HG03457 (cell line): ENCODE measurements at regions not wholly inside any gene's neighbourhood (a gene's known extent, or its start where the extent isn't known, plus 50 kb on each side); places are given as distances from the start of the nearest gene placed in this dataset.

Experiments
- ATAC-seq: cut with Tn5 transposase; IDR thresholded peaks from one replicate; pipeline ENCODE4 v1.9.1; 2021; ENCODE audit warnings: moderate number of reproducible peaks; ENCODE audit not compliant: unreplicated experiment

DNA sequence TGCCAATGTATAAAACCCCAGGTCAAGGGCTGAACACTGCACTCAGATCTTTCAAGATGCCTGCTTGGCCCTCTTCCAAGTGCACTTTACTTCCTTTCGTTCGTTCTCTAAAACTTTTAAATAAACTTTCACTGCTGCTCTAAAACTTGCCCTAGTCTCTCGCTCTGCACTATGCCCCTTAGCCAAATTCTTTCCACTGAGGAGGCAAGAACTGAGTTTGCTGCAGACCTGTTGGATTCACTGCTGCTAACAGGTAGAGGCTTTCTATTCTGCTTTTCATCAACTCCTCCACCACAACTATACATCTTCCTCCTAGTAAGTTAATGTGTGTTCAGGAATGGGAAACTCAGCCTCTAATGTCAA, 467.9 kb downstream of the MBD2 start:
- no peak for ATAC-seq

DNA sequence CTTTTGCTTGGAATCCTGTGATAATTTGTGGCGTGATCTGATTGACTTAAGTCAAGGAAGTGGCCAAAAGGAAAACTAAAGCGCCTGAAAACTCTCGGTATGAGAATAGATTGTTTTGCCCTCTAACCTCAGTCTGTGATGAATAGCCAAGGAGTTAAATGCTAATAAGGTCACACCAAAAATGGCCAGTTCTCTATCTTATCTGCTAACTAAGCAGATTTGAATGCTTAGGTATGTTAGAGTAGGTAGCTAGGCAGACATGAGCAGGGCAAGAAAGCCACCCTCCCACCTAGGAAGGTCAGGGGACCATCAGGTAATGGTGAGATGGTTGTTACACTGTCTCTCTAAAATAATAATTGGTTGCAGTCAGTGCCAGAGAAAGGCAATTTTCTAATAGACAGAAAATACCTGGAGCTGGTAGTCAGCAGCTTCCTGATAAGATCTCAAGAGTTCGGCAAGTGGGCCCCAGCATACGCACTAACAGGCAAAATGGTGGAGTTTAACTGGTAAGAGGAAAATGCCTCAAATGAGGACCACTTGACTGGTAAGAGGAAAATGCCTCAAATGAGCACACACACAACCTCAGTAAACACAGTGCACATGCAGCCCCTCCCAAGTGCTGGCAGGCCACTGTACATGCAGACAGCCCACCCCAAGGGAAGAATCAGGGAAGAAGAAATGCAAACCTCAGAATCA, 468.4 kb downstream of the MBD2 start:
- ATAC-seq: no peak

DNA sequence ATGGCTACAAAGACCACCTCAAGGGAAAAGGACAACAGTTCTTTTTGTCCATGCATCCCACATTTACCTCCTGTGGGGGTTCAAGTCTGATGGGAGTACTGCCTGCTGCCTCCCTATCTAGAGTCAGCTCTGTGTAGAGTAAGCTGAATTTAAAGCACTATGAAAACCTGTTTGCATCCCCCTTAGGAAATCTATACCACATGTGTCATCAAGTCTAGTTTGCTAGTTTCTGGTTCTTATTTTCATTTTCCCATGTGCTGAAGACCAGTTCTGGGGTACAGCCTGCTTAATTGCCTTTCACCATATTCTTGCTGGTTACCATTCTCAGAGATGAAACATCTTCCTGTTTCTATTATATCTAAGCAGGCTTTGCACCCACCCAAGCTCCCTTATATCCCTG, 470.3 kb downstream of the MBD2 start:
- ATAC-seq: no peak

- no peak for ATAC-seq
These were observed 470.9 kb downstream of the MBD2 start for GRCh38 chr18:53753601-53754000.

GRCh38 chr18:53752781-53753367, 471.6 kb downstream of the MBD2 start:
- no peak for ATAC-seq

DNA sequence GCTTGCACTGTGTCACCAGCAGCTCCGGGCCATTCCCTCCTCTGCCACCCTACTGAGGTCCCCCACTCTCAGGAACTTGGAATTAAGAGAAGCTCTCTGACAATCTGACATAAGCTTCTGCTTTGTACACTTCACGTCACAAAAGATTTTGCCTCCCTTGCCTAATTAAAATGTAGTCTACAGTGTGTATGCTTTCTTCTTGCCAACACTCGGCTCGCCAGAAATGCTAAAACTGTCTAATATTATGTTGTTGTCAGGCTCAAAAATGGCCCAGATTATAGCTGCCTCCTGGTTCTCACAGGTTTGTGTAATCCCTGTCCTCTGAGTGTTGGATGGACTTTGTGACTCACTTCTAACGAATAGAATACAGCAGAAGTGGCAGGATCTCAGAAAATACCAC, 474.7 kb downstream of the MBD2 start:
- no peak for ATAC-seq

DNA sequence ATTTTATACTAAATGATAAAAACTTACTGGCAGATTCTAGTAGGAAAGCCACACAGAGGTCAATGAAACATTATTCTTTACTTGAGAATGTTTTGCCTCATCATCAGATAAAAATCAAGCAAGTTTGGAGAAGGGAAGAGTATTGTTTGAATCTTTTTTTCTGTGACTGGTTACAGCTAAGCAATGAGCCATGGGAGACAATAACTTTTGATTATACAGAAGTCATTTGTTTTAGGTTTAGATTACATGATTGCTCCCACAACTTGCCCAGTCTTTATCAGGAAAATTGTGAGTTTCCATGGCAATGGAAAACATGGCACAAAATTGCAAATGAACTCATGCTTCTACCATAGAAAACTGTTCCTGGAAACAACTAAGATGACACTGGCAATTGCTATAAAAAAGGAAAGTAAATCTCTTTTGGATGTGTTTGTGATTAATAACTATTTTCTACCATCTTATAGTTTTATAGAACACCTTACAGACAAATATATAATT, 476.8 kb downstream of the MBD2 start:
- no peak for ATAC-seq

GRCh38 chr18:53747210-53747609, 477.3 kb downstream of the MBD2 start:
- no peak for ATAC-seq

GRCh38 chr18:53745986-53746385, 478.5 kb downstream of the MBD2 start:
- ATAC-seq: no peak

GRCh38 chr18:53745224-53745967, 479.1 kb downstream of the MBD2 start:
- ATAC-seq: no peak

DNA sequence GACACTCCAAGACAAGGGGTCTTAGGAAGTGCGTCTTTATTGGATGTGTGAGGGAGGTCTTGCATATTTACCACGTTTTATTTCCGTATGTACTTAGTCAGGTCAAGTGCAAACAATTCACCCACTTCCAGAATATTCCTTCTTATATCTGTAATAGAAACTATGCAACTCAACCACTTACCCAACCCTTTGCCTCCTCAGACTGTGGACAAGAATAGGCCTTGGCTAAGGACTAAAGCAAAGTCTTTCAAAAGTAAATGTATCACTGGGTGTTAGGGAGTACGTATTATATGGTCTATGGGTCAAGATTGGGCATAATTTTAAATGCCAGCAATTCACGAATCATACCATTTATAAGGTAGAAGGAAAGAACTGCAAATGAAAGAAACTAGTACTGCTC, 484.8 kb downstream of the MBD2 start:
- no peak for ATAC-seq

GRCh38 chr18:53735526-53735925, 488.9 kb downstream of the MBD2 start:
- no peak for ATAC-seq

DNA sequence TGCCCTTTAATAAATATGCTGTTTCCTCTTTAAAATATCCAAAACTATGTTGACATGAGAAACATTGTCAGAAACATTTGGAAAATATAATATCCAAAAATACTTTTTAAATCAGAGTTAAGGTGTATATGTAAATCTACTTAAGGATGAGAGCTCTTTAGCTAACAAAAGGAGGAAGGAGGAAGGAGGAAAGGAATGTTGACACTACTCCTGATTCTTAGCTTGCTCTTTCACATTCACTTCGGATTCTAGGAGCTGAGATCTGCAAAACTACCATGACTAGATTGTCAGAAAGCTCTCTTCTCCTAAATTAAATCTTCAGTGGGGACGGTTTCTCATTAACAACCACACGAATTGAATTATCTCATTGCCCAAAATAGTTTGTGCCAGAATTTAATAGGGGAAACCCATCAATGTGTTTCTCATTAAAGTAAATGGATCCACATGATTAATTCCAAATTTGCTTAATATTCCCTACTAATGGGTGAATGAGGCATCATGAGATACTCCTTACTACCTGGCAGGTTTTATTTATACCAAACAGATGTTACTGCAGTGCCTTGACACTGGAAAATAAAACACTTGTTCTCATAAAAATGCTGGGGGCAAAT, 509.1 kb downstream of the MBD2 start:
- ATAC-seq: no peak

- no peak for ATAC-seq
These were observed 514.4 kb downstream of the MBD2 start for GRCh38 chr18:53710080-53710479.

- no peak for ATAC-seq
These were observed 522.0 kb downstream of the MBD2 start for GRCh38 chr18:53702480-53702879.

DNA sequence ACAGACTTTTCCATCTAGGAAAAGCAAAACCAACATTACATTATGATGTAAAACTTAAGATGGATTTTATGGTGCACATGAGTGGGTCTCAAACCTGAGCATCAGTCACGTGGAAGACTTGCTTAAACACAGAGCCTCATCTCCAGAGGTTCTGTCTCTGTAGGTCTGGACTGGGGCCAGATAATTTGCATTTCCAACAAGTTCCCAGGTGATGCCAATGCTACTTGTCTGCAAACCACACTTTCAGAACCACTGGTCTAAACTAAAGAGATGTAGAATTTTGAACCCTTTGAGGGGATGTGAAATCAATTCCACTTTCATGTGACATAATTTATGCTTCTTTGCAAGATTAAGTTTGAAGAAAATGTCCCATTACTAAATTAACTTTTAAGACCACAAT, 522.8 kb downstream of the MBD2 start:
- no peak for ATAC-seq

- no peak for ATAC-seq
These were observed 525.6 kb downstream of the MBD2 start for GRCh38 chr18:53698907-53699306.

- ATAC-seq: no peak
These were observed 534.6 kb downstream of the MBD2 start for GRCh38 chr18:53689886-53690285.

GRCh38 chr18:53686965-53687364, 537.5 kb downstream of the MBD2 start:
- no peak for ATAC-seq

DNA sequence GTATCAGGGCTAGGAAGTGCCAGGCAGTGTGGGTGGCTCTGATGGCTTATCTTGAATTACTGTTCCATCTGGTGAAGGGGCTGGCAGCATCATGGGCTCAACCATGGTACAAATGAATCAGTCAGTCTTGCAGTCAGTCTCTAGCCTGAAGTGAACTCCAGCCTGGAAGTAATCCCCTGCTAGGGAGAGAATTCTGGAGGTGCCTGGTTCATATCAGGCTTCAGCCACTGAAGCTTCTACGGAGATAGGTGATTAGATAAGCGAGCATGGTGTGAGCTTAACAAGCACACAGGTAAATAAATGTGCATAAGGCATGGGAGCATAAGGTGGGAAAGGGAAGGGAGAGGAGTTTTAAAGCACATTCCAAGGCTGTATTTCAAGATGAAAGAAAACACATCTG, 541.7 kb downstream of the MBD2 start:
- ATAC-seq: no peak

DNA sequence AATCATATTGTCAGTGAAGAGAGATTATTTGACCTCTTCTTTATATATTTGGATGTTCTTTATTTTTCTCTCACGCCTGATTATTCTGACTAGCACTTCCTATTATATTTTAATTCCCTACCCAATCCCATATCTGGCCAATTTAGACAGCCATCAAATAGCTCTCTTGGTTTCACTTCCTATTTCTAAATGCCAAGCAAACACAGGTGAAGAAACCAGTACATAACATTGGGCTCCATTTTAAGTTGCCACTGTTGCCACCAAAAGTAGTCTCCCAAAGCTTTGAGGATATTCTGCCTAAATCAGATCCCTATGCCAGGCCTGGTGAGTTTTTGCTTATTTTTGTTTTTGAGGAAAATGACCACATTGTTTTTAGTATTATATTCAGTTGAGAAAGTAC, 547.0 kb downstream of the MBD2 start:
- ATAC-seq: no peak

DNA sequence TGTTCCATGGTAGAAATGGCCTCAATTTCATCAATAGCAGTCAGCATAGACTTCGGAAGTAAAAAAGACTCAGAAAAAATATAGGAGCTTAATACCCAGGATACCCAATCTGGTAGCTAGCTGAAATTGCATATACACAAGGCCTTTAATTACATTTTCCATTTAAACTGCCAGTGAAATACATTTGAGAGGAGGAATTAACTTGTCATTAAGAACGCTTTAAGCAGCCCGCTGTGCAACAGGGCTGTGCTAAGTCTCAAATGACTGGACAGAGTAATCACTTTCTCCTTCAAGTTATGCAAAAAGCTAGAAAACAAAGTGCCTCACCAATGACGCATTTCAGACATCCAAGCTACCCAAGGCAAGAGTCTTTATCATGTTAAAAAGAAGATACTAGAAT, 558.8 kb downstream of the MBD2 start:
- no peak for ATAC-seq
